HG02642 (cell line): ENCODE measurements at regions not wholly inside any gene's neighbourhood (a gene's known extent, or its start where the extent isn't known, plus 50 kb on each side); places are given as distances from the start of the nearest gene placed in this dataset.

ENCODE experiments used
- ATAC-seq: cut with Tn5 transposase; IDR thresholded peaks from one replicate; pipeline ENCODE4 v1.9.1; 2021; ENCODE audit warnings: mild to moderate bottlenecking; ENCODE audit not compliant: unreplicated experiment, poor library complexity

DNA sequence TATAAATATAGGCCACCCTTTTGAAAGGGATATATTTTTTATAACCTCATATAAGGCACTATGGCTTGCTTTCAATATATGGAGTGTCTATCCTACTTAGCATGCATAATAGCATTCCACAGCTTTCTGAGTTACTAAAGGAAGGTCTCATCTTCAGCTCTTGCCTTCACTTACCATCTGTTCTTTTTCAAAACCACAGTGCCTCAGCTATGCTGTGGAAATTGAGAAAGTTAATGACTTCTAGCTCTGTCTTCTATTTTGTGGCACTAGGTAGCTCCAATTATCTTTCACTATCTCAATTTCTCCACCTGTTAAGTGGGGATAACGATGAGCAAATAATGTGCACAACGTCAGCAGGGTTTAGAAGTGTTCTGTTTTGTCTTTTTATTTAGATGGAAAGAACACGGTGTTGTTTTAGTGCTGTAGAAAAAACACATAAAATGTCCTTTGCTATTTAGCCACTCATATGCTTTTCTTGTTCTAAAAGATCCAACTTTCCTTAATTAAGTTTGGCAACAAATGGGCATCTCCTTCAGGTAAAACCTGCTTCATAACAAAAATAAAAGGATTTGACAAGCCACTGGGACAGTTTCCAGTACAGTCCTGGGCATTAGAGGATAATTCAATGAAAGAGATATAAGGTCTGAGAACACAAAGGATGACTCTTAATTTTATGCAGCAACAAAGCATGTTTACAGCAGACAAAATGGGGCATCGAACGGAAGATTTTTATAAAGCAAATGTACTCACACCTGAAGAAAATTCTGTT is 462.0 kb upstream of the SYT1 start:
- ATAC-seq, result no peak

- no peak for ATAC-seq
Measured at GRCh38 chr12:78403136-78403535, 461.4 kb upstream of the SYT1 start.

DNA sequence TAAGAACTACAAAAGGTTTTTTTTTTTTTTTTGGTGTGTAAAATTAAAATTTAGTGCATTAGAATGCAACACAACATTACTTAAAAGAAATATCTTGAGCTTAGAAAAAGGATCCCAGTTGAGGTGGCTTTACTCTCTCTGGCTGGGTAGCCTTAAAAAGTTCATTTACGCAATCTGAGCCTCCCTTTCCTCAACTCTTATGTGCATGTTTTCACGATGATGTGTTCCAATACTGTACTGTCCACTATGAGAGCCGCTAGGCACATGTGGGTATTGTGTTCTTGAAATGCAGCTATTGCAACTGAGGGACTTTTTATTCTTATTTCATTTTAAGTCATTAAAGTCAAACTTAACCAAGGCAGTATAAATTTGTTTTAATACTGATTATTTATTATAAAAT is 460.9 kb upstream of the SYT1 start:
- ATAC-seq, result no peak

- ATAC-seq, result no peak
Measured at GRCh38 chr12:78406213-78406612, 458.4 kb upstream of the SYT1 start.

DNA sequence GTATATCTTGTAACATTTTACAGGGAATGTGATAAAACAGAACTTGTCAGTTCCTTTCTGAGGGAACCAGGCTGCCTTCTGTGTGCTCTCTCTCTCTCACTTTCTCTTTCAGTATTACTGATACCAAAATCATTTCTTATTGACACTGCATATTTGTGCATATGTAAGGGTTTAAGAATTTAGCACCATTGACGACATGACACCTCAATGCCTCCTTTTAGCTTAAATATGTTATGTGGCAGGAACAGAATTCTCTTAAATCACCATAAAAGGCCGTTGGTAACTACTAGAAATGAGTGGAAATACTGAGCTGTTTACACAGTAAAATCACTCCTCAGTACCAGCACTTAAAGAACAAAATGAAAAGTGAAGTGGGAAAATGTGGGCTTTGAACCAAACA is 457.7 kb upstream of the SYT1 start:
- peak; percentile 75 for ATAC-seq

- ATAC-seq, result no peak
Measured at GRCh38 chr12:78407722-78408121, 456.9 kb upstream of the SYT1 start.

- ATAC-seq, result no peak
Measured at GRCh38 chr12:78414071-78414470, 450.5 kb upstream of the SYT1 start.

DNA sequence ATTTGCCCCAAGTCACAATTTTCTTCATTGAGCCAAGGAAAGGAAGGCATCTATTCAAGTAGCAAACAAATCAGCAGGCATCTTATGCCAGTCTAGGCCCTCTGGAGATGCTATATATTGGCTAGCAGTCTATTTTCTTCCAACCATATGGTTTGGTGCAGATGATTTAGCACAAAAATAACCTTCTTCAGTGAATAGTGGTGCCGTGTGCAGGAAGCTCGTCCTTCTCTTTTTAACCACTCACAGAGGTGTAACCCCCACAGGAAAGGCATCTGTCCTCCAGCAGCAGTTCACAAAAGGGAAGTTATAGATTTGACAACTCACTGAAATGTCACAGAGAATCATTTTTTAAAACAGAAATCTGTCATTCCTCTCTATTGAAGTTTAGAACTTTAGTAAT is 445.7 kb upstream of the SYT1 start:
- ATAC-seq, result no peak

DNA sequence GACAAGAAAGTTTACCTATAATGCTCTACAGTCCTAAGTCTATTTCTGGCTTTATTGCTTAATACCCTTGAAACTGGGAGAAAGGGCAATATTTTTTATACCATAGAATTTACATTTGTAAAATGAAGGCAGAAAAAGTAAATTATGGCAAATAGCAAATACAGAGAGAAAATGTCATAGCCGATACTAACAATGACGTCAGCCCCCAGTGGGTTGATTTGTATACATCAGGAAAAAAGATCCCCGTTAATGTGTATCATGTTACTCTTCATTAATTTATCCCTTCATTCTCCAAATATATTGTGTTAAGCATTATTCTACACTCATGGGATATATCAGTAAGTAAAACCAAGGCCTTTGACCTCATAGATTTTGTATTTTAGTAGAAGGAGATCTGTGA is 445.1 kb upstream of the SYT1 start:
- no peak for ATAC-seq

GRCh38 chr12:78420991-78421390 is 443.6 kb upstream of the SYT1 start:
- no peak for ATAC-seq

GRCh38 chr12:78430551-78430950 is 434.0 kb upstream of the SYT1 start:
- ATAC-seq, result no peak

- no peak for ATAC-seq
Measured at GRCh38 chr12:78431931-78432330, 432.6 kb upstream of the SYT1 start.

DNA sequence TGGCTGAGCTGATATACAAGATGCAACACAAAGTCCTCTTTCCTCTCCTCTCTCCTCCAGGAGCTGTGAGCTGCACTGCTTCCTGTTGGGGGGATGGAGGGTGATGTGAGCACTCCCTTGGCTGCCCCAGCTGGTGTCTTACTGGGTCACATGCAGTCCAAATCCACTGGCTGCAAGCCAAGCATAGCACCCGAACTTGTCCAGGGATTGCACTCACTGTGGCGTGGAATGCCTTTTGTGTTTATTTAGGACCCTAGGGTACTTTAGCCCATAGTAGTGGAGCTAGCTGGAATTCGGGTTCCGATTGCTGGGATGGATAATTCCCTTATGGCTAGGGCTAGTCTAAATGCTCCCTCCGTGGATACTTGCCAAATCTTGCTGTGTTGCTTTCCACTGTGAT is 424.9 kb upstream of the SYT1 start:
- ATAC-seq, result no peak

DNA sequence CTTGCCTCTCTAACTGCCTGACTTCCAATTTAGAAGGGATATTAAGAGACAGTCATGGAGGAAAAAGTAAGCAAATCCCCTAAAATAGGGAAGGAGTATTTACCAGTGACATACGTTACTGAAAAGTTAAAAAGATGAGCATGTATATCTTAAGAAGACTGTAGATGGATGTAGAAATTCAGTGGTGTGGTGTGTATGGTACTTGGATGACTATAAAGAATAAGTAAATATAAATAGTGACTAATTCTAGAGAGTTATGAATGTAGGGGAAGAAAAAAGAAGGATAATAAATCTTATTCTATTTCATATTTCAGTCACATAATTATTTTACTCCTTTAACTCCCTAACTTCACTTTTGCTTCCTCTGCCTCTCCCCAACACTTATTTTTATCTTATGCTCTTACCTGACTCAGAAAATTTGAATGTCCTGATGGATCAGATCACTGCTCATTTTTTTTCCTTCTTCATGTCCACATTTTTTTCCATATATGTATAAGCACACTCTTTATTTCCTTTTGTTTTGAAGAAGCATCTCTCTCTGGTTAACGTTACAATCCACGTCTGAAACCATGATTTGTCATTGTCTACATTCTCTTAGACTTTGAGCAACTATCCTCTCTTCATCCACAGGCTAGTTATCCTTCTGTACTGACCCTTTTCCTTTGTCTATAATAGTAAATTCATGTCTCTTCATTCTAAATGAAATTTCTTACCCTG is 422.7 kb upstream of the SYT1 start:
- ATAC-seq, result no peak

DNA sequence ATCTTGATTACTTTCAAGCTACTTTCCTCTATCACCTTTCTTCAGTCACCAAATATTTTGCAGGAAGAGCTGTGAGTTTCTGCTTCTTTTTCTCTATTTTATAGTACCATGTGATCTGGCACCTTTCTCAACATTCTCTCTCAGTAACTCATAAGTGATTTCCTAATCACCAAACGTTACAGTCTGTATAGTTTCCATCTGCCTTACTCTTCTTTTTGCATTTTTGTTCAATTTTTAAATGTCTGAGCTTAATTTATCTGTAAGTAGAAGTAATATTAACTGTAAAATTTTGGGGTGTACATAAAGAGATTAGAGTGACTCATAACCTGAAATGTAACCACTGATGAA is 422.1 kb upstream of the SYT1 start:
- ATAC-seq, result no peak

GRCh38 chr12:78446555-78446954 is 418.0 kb upstream of the SYT1 start:
- ATAC-seq, result no peak

- ATAC-seq, result no peak
Measured at GRCh38 chr12:78447373-78447772, 417.2 kb upstream of the SYT1 start.

GRCh38 chr12:78448692-78449091 is 415.9 kb upstream of the SYT1 start:
- no peak for ATAC-seq

GRCh38 chr12:78455991-78456390 is 408.6 kb upstream of the SYT1 start:
- ATAC-seq, result no peak

DNA sequence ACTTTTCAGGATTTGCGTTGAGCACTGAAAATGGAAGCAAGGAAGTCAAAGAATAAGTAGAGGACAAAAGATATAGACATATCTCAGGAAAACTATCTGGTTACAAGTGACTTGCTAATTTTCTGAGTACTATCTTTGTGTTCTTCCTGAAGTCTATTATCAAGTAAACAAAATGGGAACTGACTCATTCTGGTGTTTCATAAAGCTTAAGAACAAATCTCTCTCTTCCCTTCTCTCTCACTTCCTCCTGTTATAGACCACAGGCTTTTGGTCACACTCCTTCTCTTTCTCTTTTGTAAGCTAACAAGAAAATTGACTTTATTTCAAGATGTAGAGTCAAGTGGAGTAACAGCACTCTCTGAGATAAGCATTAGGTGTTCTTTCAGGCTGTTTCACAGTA is 406.6 kb upstream of the SYT1 start:
- peak; percentile 98 for ATAC-seq

DNA sequence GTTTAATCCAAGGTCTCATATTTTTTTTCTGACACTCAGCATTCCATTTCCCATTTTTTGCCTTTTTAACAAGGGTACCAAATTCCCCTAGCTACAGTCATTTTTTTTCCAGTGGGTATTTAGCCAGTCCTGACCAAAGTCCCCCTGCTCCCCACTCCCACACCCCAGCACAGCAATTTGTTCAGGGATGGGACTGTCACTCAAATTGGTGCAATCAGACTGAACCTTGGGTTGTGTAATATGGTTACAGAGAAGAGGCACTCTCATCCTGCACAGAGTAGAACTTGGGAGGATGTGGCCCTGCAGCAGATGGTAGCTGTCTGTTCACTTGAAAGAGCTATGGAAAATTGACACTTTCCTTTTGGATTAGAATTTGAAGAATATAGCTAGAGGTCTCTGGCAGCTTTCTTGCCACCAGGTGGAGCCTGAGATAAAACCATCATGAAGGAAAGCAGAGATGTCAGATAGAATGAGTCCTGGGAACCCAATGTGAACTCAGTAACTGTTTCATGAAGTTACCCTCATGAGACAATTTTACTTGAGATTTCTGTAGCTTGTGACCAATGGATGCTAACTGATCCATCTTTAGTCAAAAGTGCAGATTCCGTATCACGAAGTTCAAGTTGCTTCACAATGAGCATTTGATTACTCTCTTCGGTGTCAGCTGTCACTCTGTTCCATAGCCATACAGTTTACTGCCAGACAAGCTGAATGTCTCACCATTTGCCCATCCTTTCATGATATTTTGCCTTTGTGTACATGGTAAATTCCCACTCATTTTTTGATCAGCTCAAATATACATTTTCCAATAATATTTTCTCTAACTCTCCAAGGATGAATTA is 394.0 kb upstream of the SYT1 start:
- ATAC-seq, result peak; percentile 67
